Stimulated activated memory B cell treated with anti-CD40 and anti-IgM and Interleukin-4, amounts not matched to agents 10 μg/mL and 1 μg/mL and 100 μg/mL, for 72 hours (primary cell): ENCODE measurements at regions not wholly inside any gene's neighbourhood (a gene's known extent, or its start where the extent isn't known, plus 50 kb on each side); places are given as distances from the start of the nearest gene placed in this dataset.
A peak's percentile ranks its signal among the peaks of the same experiment; 100 is the strongest.
"Not testable (repeated sequence)": the region's sequence is repeated elsewhere in the genome, so short reads cannot be mapped to it uniquely, and the experiment has no call there.

Experiments used
- ATAC-seq: fragments of 150-1000 bp; cut with Tn5 transposase; 2 replicates; pipeline ENCODE4 v1.10.0; 2021
- H3K27ac Mint-ChIP-seq: one replicate; pipeline ENCODE4 v1.8.0; 2022; ENCODE audit warnings: mild to moderate bottlenecking, mixed read lengths
- H3K27me3 Mint-ChIP-seq: one replicate; pipeline ENCODE4 v1.8.0; 2022; ENCODE audit warnings: mixed read lengths
- H3K36me3 Mint-ChIP-seq: one replicate; pipeline ENCODE4 v1.8.0; 2022; ENCODE audit warnings: mixed read lengths
- H3K4me1 Mint-ChIP-seq: one replicate; pipeline ENCODE4 v1.8.0; 2022; ENCODE audit warnings: mixed read lengths
- H3K4me3 Mint-ChIP-seq: one replicate; pipeline ENCODE4 v1.8.0; 2022; ENCODE audit warnings: mild to moderate bottlenecking, moderate library complexity, mixed read lengths
- H3K9me3 Mint-ChIP-seq: one replicate; pipeline ENCODE4 v1.8.0; 2022; ENCODE audit warnings: mixed read lengths

DNA sequence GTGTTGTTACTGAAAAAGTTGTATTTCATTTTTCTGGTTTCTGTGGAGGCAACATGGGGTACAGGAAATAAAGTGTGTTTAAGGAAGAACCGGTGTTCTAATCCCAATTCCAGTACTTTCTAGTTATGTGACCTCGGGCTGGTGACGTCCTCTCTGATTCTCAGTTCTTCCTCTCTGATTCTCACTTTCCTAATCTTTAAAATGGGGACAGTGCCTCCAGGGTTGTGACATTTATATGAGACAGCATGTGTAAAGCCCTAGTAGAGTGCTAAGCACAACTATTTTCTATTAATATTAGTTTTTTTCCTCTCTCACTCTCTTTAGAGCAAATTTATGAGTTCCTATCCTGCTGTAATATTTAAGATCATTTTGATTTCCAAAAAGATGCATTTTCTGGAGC lies 50.9 kb upstream of the PTPDC1 start:
- no peak overlapping the region for H3K27ac Mint-ChIP-seq
- no peak overlapping the region for H3K4me3 Mint-ChIP-seq
- peaks cover 21% of the 10 kb centered on the region for H3K4me1 Mint-ChIP-seq
- H3K27me3 Mint-ChIP-seq: peaks cover 7% of the 10 kb centered on the region
- H3K36me3 Mint-ChIP-seq: peaks cover 6% of the 10 kb centered on the region
- ATAC-seq: no peak
- H3K9me3 Mint-ChIP-seq: no peaks in the 10 kb centered on the region

DNA sequence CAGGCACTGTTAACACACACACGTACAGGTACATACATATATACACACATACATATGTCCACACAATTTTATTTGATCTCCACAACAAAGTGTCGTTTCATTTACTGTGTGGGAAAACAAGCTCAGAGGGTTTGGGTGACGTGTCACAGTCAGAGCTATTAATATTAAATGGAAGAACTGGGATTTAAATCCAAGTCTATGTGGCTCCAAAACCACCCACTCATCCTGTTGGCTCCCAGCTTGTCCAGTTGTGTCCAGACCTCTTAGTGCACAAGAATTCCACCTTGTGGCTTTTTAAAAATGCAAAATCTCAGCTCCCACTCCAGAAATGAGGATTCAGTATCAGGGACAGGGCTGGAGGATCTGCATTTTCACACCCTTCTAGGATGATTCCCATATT lies 52.3 kb upstream of the PTPDC1 start:
- Mint-ChIP-seq H3K9me3 (no peaks in the 10 kb centered on the region), H3K27me3 (peaks cover 11% of the 10 kb centered on the region), H3K27ac (no peak overlapping the region), H3K4me3 (no peak overlapping the region), H3K36me3 (no peaks in the 10 kb centered on the region), H3K4me1 (peaks cover 21% of the 10 kb centered on the region)
- ATAC-seq: no peak

DNA sequence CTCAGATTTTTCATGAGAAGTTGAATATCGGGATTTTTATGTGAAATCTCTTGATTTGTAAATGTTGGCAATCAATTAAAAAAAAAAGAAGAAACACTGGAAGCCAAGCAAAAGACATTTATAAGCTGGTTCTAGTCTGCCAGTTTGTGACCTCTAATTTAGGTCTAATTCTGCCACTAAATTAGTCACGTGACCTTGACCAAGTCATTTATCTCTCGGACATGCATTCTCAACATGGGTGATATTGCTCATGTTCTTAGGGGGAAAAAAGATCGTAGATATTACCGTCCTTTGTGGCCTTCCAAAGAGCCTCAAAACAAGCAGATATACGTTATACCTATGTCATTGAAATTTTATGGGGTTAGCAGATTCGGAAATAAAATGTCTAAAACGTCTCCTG lies 52.9 kb upstream of the PTPDC1 start:
- no peaks in the 10 kb centered on the region for H3K9me3 Mint-ChIP-seq
- peaks cover 11% of the 10 kb centered on the region for H3K27me3 Mint-ChIP-seq
- H3K4me1 Mint-ChIP-seq: peaks cover 21% of the 10 kb centered on the region
- ATAC-seq: no peak
- peak overlapping the region; percentile 81 for H3K27ac Mint-ChIP-seq
- H3K4me3 Mint-ChIP-seq: peak overlapping the region; percentile 87
- no peaks in the 10 kb centered on the region for H3K36me3 Mint-ChIP-seq

DNA sequence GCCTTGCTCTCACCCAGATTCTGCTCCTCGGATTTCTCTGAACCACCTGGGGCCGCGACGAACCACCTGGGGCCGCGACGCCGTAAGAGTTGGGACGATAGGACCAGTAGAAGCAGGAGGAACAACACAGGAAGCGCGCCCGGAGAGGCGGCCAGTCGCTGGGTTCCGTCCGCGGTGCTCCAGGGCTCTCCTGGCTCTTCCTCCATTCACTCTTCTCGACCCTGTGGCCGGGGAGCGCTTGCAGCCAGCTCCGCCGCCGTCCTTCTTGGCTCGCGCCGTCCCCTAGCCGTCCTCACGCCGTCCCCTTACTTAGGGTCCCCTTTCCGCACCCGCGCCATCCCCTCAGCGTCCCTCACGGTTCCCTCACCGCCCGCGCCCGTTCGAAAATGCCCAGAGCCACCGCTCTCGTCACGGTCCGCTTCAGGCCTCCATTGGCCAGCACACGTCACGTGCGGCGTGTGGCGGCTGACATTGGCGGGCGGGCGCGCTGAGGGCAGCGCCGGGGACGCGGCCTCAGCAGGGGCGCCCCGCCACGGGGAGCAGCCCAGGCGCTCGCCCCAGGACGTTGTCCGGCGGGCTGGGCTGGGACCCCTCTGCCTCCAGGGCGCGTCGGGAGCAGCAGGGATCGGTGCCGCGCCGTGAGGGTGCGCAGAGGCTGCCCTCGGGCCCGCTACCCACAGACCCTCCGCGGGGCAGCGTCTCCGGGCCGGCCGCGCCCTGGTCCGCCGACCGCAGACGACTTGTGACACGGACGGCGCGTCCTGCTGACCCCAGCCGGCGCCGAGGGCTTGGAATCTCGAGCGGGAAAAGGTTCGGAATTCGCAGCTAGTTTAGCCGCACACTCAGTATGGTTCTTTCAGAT lies 53.7 kb upstream of the PTPDC1 start:
- H3K27me3 Mint-ChIP-seq: peaks cover 11% of the 10 kb centered on the region
- no peaks in the 10 kb centered on the region for H3K9me3 Mint-ChIP-seq
- no peaks in the 10 kb centered on the region for H3K36me3 Mint-ChIP-seq
- peak; percentile 99 for ATAC-seq
- peak overlapping the region; percentile 81 for H3K27ac Mint-ChIP-seq
- H3K4me1 Mint-ChIP-seq: peaks cover 21% of the 10 kb centered on the region
- peak overlapping the region; percentile 87 for H3K4me3 Mint-ChIP-seq

DNA sequence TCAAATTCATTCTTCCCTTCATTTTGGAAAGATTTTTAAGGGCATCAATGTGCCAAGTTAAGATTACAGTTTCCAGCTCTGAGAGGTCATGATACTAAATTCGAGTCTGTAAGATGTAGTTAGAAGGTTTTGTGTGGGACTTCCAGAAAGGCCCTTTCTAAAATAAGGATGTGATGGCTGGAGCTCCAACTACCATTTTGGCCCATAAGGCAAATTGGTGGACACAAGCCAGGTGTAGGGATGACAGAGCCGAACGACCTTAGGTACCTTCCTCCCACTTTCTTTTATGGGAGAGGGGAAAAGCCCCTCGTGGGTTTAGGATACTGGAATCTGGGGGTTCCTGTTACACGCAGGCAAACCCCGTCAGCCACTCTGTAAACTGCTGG lies 54.3 kb upstream of the PTPDC1 start:
- no peak for ATAC-seq
- Mint-ChIP-seq H3K4me1 (peaks cover 16% of the 10 kb centered on the region), H3K27ac (peak overlapping the region; percentile 81)

DNA sequence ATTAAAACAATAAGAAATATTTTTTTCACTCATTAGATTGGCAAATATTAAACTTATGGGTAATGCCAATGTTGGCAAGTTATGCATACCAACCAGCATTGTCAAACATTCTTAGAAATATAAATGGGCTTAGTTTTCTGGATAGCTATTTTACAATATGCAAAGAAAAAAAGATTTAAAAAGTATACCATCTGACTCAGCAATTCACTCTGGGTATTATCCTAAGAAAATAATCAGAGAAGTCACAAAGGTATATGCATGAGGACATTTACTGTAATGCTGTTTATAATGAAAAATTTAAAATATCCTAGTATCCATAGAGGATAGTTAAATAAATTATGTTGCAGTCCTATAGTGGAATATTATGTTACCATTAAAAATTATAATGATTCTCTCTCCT lies 57.4 kb upstream of the PTPDC1 start:
- Mint-ChIP-seq H3K36me3 (no peaks in the 10 kb centered on the region), H3K27me3 (peaks cover 11% of the 10 kb centered on the region), H3K4me1 (peaks cover 8% of the 10 kb centered on the region), H3K27ac (no peak overlapping the region), H3K9me3 (peaks cover 2% of the 10 kb centered on the region), H3K4me3 (no peak overlapping the region)
- no peak for ATAC-seq

More for the DNA sequence above, 54.3 kb upstream of the PTPDC1 start:
- Mint-ChIP-seq H3K36me3 (no peaks in the 10 kb centered on the region), H3K9me3 (peaks cover 1% of the 10 kb centered on the region), H3K27me3 (peaks cover 11% of the 10 kb centered on the region), H3K4me3 (peak overlapping the region; percentile 87)

DNA sequence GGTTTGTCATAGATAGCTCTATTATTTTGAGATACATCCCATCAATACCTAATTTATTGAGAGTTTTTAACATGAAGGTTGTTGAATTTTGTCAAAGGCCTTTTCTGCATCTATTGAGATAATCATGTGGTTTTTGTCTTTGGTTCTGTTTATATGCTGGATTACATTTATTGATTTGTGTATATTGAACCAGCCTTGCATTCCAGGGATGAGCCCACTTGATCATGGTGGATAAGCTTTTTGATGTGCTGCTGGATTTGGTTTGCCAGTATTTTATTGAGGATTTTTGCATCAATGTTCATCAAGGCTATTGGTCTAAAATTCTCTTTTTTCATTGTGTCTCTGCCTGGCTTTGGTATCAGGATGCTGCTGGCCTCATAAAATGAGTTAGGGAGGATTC lies 61.8 kb upstream of the PTPDC1 start:
- not testable (repeated sequence) for H3K4me3 Mint-ChIP-seq, H3K27ac Mint-ChIP-seq, H3K27me3 Mint-ChIP-seq, H3K9me3 Mint-ChIP-seq, ATAC-seq, H3K4me1 Mint-ChIP-seq, H3K36me3 Mint-ChIP-seq

DNA sequence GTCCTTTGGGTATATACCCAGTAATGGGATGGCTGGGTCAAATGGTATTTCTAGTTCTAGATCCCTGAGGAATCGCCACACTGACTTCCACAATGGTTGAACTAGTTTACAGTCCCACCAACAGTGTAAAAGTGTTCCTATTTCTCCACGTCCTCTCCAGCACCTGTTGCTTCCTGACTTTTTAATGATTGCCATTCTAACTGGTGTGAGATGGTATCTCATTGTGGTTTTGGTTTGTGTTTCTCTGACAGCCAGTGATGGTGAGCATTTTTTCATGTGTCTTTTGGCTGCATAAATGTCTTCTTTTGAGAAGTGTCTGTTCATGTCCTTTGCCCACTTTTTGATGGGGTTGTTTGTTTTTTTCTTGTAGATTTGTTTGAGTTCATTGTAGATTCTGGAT lies 63.4 kb upstream of the PTPDC1 start:
- H3K36me3 Mint-ChIP-seq, H3K4me1 Mint-ChIP-seq, H3K4me3 Mint-ChIP-seq, H3K27me3 Mint-ChIP-seq, H3K9me3 Mint-ChIP-seq, H3K27ac Mint-ChIP-seq, ATAC-seq: not testable (repeated sequence)

DNA sequence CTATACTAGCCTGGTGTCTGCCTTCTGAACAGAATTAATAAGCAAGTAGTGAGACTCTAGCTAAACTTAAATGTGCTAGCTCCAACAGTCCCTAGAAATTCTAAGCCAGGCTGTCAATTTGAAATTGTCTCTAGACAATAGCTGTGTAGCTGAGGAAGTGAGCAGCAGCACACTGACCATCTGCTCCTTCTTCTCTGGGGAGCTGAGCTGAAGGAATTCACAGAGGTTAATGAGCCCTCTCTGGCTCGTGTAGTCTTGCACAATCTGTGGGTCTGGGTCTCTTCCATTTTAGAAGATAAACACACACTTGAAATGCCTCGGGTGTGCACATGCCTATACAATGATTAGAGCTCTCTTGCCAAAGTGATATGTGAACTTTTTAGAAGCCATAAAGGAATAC lies 63.5 kb upstream of the BARX1 start:
- H3K27ac Mint-ChIP-seq: no peak overlapping the region
- no peaks in the 10 kb centered on the region for H3K9me3 Mint-ChIP-seq
- no peaks in the 10 kb centered on the region for H3K36me3 Mint-ChIP-seq
- no peak overlapping the region for H3K4me3 Mint-ChIP-seq
- no peaks in the 10 kb centered on the region for H3K27me3 Mint-ChIP-seq
- ATAC-seq: no peak
- no peaks in the 10 kb centered on the region for H3K4me1 Mint-ChIP-seq

DNA sequence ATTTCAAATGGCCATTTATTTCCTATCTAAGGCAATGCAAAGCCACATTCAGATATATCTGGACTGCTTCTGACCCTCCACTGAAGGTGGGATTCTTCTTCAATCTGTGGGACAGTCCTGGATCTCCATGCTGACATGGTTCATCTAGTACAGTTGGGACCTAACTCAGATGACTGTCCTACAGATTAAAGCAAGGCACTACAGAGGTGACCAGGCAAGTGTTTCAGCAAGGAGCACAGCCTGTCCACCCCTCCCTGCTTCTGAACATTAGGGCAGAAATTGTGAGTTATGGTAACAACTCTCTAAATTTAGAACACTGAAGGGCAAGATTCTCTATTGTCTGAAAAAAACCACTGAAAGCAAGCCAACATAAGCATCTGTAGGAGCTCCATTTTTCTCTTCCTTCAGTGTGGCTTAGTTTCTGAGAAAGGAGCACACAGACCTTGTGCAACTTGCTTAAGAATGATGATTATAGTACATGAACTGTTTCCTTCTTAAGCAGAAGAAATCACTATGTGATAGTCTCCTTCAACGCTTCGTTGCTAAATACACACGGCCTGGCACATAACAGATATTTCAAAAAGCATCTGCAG lies 62.9 kb upstream of the BARX1 start:
- ATAC-seq: no peak
- Mint-ChIP-seq H3K9me3 (no peaks in the 10 kb centered on the region), H3K4me1 (no peaks in the 10 kb centered on the region)

DNA sequence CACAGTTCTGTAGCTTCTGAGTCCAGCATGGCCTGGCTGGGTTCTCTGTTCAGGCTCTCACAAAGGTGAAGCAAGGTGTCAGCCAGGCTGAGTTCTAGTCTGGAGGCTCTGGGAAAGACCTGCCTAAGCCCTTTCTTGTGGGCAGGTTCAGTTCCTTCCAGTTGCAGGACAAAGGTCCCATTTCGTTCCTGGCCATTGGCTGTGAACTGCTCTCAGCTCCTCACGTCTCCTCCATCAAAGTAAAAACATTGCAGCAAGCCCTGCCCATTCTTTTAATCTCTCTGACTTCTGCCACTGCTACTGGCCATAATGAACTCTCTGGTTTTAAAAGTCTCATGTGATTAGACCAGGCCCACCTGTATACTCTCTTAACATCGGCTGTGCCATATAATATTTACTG lies 61.6 kb upstream of the BARX1 start:
- Mint-ChIP-seq H3K9me3 (no peaks in the 10 kb centered on the region), H3K4me3 (no peak overlapping the region), H3K27ac (no peak overlapping the region), H3K4me1 (no peaks in the 10 kb centered on the region), H3K27me3 (no peaks in the 10 kb centered on the region), H3K36me3 (no peaks in the 10 kb centered on the region)
- ATAC-seq: no peak

More for the DNA sequence above, 62.9 kb upstream of the BARX1 start:
- Mint-ChIP-seq H3K36me3 (no peaks in the 10 kb centered on the region), H3K27me3 (no peaks in the 10 kb centered on the region), H3K27ac (no peak overlapping the region), H3K4me3 (no peak overlapping the region)

DNA sequence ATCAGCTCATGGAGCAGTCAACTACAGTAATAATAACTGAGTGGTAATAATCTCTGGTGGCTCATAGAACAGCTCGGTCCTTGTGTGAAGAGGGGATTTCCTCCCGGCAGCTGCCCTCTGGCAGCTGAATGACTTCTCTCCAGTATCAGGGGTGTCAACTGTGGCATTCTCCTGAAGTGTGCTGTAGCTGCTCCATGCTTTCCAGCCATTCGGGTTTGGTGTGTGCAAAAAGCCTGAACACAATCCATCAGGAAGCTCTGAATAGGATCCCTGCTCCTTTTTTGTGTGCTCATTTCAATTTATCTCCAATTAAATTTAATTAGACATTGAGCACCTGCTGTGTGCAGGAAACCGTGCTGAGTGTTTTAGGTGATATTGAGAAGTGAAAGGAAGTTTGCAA lies 59.8 kb upstream of the BARX1 start:
- ATAC-seq: no peak
- H3K4me3 Mint-ChIP-seq: no peak overlapping the region
- H3K9me3 Mint-ChIP-seq: no peaks in the 10 kb centered on the region
- H3K27me3 Mint-ChIP-seq: no peaks in the 10 kb centered on the region
- no peaks in the 10 kb centered on the region for H3K4me1 Mint-ChIP-seq
- no peaks in the 10 kb centered on the region for H3K36me3 Mint-ChIP-seq
- H3K27ac Mint-ChIP-seq: no peak overlapping the region

DNA sequence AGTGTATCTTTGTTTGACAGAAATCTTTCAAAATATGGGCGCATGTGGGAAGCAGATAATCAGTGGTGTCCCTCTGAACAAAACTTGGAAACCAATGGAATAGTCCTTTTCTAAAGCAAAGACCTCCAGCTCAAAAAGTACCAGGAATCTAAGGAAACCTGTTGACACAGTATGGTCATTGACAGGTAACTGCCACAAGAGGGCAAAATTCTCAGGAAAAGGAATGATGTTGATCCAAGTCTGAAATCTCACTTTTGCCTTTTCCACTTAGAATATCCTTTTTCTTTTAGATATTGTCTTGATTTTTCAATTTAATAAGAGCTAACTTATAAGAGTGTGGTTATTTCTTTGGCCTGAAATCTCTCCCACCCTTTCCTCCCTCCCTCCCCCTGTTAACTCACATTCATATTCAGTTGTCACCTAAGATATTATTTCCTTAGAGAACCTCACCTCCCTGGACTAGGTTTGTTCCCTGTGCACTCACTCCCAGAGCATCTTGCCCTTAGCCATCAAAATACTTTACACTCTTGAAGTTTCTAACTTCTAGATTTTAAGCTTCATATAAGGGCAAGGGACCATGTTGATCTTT lies 59.0 kb upstream of the BARX1 start:
- Mint-ChIP-seq H3K4me1 (no peaks in the 10 kb centered on the region), H3K27me3 (no peaks in the 10 kb centered on the region), H3K4me3 (no peak overlapping the region), H3K27ac (no peak overlapping the region), H3K36me3 (no peaks in the 10 kb centered on the region), H3K9me3 (no peaks in the 10 kb centered on the region)
- ATAC-seq: no peak

DNA sequence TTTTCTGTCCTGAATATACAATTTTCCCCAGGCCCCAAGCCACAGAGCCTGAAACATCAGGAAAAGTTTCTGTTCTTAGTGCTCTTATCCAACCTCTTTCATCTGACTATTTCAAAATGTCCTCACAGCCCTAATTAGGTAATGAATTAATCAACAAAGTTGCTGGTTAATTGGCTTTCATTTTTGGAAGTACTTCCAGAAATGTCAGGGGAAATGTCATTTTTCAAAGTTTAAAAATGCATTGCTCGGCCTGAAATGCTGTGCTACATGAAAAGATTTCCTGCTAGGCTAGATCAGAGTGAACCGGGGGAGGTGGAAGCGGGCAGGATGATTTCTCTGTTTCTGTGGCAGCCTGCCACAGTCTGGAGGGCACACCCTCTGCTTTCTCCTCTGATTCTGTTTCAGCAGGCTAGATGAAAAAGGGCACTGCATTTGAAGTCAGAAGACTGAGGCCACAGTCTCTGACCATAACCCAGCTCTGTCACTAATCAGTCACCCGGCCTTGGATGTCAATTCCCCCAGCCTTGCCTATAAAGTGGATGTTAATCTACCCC lies 55.9 kb upstream of the BARX1 start:
- Mint-ChIP-seq H3K27ac (no peak overlapping the region), H3K36me3 (no peaks in the 10 kb centered on the region), H3K4me1 (no peaks in the 10 kb centered on the region), H3K9me3 (no peaks in the 10 kb centered on the region), H3K27me3 (peaks cover 20% of the 10 kb centered on the region), H3K4me3 (no peak overlapping the region)
- no peak for ATAC-seq

DNA sequence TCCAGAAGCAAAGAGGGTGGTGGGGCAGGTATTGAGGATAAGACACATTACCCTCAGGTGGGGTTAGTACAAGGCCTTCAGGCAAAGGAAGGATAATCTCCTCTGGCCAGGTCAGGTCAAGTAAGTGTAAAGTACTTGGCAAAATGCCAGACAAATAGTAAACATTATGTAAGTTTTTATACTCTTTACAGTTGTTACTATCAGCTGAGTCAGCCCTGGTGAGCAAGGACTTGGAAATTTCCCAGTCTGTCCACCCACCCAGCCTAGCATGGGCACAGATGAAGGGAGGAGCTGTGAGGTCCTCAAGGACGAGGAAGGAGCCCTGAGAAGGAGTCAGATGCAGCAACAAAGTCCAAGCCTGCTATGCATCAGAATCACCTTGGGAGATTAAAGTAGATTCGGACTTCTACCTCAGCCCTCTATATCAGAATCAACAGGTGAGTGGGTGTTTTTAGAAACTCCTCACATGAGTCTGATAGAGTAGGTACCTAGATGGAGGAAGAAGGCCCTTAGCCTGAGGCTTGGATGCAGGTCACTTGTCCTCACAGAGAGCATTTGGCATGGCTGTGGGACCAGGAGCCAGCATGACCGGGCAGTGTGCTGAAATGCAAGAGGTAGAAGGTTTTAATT lies 50.2 kb upstream of the BARX1 start:
- H3K36me3 Mint-ChIP-seq: no peaks in the 10 kb centered on the region
- peaks cover 43% of the 10 kb centered on the region for H3K27me3 Mint-ChIP-seq
- no peak overlapping the region for H3K27ac Mint-ChIP-seq
- peaks cover 2% of the 10 kb centered on the region for H3K9me3 Mint-ChIP-seq
- no peaks in the 10 kb centered on the region for H3K4me1 Mint-ChIP-seq
- H3K4me3 Mint-ChIP-seq: no peak overlapping the region
- no peak for ATAC-seq
